ENCODE measurements at regions not wholly inside any gene's neighbourhood (a gene's known extent, or its start where the extent isn't known, plus 50 kb on each side); places are given as distances from the start of the nearest gene placed in this dataset.
A peak's percentile ranks its signal among the peaks of the same experiment; 100 is the strongest.

DNA sequence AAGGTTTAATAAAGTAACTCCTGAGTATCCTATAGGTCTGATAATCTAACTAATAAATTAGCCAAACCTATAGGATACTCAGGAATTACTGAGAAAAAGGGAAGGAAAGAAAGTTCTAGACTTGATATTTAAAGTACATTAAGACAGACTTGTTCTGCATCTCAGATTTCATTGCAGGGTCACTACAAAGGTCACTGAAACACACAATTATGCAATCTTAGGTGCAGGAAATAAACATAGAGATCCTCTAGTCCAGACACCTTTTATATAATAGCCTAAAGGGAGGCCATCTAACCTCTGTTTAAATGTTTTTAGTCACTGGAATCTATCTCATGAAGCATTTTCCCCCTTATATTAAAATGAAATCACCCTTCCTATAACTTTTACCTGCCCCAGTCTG lies 1215.7 kb downstream of the MAT2B start:
- intact Hi-C loops (cut with micrococcal nuclease), result no loop called here
- Mint-ChIP-seq H3K27ac (ENCODE audit: low read depth, unreplicated experiment) (no peak overlapping the region), H3K36me3 (ENCODE audit: insufficient read depth, unreplicated experiment) (no peaks in the 10 kb centered on the region), H3K4me1 (ENCODE audit: insufficient read depth, unreplicated experiment) (peaks cover 10% of the 10 kb centered on the region), H3K4me3 (ENCODE audit: unreplicated experiment) (no peak overlapping the region), H3K27me3 (ENCODE audit: insufficient read depth, unreplicated experiment) (no peaks in the 10 kb centered on the region), H3K9me3 (ENCODE audit: unreplicated experiment) (no peaks in the 10 kb centered on the region)
- POLR2A ChIA-PET, result no interaction called here
- DNase-seq (ENCODE audit: unreplicated experiment), result peak; percentile 56
- BruUV-seq (replicated peaks), result no TSS peak
- CTCF ChIA-PET, result no interaction called here
- no peak for TF ChIP-seq CTCF (IDR thresholded peaks at IDR 0.05; ENCODE audit: unreplicated experiment)

DNA sequence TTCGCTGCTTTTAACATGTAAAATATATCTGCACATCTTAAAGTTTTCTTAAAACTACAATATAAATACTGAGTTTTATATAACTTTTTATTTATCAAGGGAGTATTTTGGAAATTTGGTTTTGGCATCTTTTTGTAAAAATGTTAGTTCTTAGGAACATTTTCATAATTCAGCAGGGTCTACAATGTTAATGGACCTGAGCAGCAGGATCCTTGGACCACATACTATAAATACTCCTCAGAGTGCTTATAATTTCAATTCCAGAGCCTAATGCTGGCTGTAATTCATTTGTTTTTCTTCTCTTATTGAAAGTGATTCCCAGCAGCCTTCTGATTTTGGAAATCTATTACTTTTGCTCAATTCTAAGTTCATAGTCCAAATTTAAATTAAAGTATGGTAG lies 1216.2 kb downstream of the MAT2B start:
- Mint-ChIP-seq H3K4me3 (ENCODE audit: unreplicated experiment) (no peak overlapping the region), H3K4me1 (ENCODE audit: insufficient read depth, unreplicated experiment) (peaks cover 10% of the 10 kb centered on the region), H3K9me3 (ENCODE audit: unreplicated experiment) (no peaks in the 10 kb centered on the region), H3K36me3 (ENCODE audit: insufficient read depth, unreplicated experiment) (no peaks in the 10 kb centered on the region), H3K27me3 (ENCODE audit: insufficient read depth, unreplicated experiment) (no peaks in the 10 kb centered on the region), H3K27ac (ENCODE audit: low read depth, unreplicated experiment) (no peak overlapping the region)
- ChIA-PET POLR2A (no interaction called here), CTCF (no interaction called here)
- no TSS peak for BruUV-seq (replicated peaks)
- no peak for DNase-seq (ENCODE audit: unreplicated experiment)
- intact Hi-C loops (cut with micrococcal nuclease), result no loop called here
- TF ChIP-seq CTCF (IDR thresholded peaks at IDR 0.05; ENCODE audit: unreplicated experiment), result no peak

DNA sequence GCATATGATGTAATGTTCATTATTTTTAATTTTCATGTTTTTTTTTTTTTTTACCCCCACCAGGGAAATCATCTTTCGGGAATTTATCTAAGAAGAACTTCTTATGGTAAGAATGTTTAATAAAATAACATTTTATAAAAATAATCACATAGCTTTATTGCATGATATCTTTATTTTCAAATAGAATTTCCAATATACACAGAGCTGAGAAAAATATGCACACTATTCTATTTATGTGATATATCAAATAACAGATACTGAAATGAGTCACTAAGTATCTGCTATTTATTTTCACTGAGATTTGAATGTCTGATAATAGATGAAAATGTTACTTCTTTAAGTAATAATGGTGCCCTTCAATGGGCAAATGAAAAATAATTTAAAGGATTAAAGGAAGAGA lies 1217.3 kb downstream of the MAT2B start:
- no peak overlapping the region for H3K27ac Mint-ChIP-seq (ENCODE audit: low read depth, unreplicated experiment)
- ChIA-PET POLR2A (no interaction called here), CTCF (no interaction called here)
- H3K4me1 Mint-ChIP-seq (ENCODE audit: insufficient read depth, unreplicated experiment), result peaks cover 10% of the 10 kb centered on the region
- BruUV-seq (replicated peaks), result no TSS peak
- H3K4me3 Mint-ChIP-seq (ENCODE audit: unreplicated experiment), result no peak overlapping the region
- no peaks in the 10 kb centered on the region for H3K36me3 Mint-ChIP-seq (ENCODE audit: insufficient read depth, unreplicated experiment)
- no peak for TF ChIP-seq CTCF (IDR thresholded peaks at IDR 0.05; ENCODE audit: unreplicated experiment)
- DNase-seq (ENCODE audit: unreplicated experiment), result no peak
- no peaks in the 10 kb centered on the region for H3K9me3 Mint-ChIP-seq (ENCODE audit: unreplicated experiment)
- intact Hi-C loops (cut with micrococcal nuclease), result no loop called here
- H3K27me3 Mint-ChIP-seq (ENCODE audit: insufficient read depth, unreplicated experiment), result no peaks in the 10 kb centered on the region

- Mint-ChIP-seq H3K27me3 (ENCODE audit: insufficient read depth, unreplicated experiment) (no peaks in the 10 kb centered on the region), H3K27ac (ENCODE audit: low read depth, unreplicated experiment) (no peak overlapping the region), H3K4me1 (ENCODE audit: insufficient read depth, unreplicated experiment) (no peaks in the 10 kb centered on the region), H3K9me3 (ENCODE audit: unreplicated experiment) (no peaks in the 10 kb centered on the region), H3K4me3 (ENCODE audit: unreplicated experiment) (no peak overlapping the region), H3K36me3 (ENCODE audit: insufficient read depth, unreplicated experiment) (no peaks in the 10 kb centered on the region)
- intact Hi-C loops (cut with micrococcal nuclease), result no loop called here
- no peak for TF ChIP-seq CTCF (IDR thresholded peaks at IDR 0.05; ENCODE audit: unreplicated experiment)
- POLR2A ChIA-PET, result no interaction called here
- CTCF ChIA-PET, result no interaction called here
- no peak for DNase-seq (ENCODE audit: unreplicated experiment)
- no TSS peak for BruUV-seq (replicated peaks)
Measured at GRCh38 chr5:164727012-164727411, 1221.6 kb downstream of the MAT2B start.

Data from MCF 10A (cell line).